ENCODE measurements at regions not wholly inside any gene's neighbourhood (a gene's known extent, or its start where the extent isn't known, plus 50 kb on each side); places are given as distances from the start of the nearest gene placed in this dataset.
"Not testable (repeated sequence)": the region's sequence is repeated elsewhere in the genome, so short reads cannot be mapped to it uniquely, and the experiment has no call there.

DNA sequence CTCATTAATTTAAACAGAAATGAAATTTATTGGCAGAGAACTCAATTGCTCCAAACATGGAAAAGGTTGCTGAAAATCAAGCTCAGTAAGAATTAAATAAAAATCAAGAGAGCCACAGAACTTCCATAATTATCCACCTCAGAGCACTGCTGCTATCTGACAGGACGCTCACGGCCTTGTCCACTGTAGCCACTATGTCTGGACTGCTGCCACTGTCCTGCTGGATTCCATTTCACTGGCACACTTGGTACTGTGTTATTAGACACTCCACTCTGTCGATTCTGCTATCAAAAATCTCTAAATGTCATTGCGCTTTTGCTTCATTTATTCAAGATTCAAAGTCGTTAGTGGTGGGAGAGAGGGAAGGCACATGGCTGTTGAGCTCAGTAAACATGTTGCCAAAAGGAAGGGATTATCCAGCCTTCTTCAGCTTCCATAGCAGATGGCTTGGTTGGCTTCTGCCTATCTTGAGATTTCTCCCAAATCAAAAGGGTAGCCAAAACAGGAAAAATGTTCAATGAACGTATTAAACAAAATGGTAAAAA lies 815.0 kb downstream of the CDH18 start:
- intact Hi-C loops (cut with micrococcal nuclease) = no loop called here

DNA sequence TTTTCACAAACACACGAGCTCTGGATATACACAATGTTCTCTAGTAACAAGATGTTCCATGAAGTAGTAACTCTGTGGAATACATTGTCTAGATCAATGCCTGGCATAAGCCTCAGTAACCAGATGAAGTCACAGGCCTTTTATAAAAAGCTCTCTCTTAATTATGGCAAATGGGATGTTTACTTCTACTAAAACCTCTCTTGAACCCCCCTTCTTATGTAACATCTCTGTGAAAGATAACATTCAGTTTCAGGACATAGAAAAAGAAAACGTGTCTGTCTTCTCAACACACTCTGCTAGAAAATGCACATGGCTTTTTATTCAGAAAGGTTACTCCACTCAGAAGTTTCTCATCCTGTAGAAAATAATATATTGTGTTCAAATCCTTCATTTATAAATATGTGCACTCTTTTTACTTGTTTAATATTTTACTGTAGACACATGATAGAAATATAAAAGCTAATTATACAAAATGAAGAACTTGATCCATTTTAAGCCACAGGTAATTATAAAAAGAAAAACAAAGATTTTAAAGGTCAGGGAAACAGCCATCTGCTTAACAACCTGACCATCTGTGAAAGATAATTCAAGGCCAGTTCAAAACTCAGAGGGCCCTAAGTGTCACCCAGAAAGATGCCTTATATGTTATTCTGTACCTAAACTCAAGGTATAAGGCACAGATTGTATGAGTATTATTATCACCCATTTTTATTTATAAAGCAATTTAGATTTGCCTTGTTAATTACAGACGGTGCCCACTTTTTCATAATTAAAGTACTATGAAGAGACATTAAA lies 812.0 kb downstream of the CDH18 start:
- intact Hi-C loops (cut with micrococcal nuclease) = no loop called here

DNA sequence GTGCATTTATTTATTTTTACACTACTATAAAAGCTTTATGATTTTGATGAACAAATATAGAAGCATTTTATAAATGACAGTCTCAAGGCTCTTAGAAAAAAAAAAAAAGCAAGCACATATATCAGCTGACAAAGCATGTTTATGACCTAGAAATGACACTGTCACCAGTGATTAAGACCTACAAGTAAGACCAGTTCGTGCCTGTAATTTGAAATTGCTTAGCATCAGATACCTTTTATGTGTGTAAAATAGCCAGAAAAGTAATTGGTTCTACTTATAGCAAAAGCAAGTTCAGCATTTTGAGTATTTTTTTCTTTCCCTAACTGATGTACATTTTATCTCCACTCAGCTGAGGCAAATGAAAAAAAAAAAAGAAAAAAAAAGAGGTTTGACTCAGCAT lies 808.4 kb downstream of the CDH18 start:
- intact Hi-C loops (cut with micrococcal nuclease) = no loop called here

DNA sequence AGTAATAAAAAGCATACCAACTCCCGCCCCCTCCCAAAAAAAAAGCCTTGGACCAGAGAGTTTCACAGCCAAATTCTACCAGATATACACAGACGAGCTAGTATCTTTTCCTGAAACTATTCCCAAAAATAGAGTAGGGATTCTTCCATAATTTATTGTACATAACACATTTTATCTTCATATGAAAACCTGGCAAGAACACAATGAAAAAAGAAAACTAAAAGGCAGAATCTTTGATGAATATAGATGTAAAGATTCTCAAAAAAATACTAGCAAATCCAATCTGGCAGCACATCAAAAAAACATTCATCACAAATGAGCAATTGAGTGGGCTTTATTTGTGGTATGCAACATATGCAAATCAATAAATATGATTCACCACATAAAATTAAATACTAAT lies 798.8 kb downstream of the CDH18 start:
- intact Hi-C loops (cut with micrococcal nuclease) = no loop called here

DNA sequence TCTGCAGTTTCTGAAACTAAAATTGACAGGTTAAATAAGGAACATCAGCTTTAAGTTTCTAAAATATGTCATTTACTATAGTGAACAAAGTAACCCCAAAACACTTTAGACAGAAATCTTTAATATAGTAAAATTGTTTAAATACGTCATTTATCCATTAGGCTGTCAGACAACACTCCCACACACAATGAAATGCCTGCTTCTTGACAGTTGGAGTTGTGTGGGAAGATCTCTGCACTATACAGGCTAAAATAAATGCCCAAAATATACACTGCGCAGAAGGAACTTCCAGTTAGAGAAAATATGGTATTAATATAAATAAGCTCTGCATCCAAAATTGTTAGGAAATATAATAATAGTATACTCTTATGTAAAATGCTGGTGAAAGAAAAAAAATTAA lies 794.4 kb downstream of the CDH18 start:
- intact Hi-C loops (cut with micrococcal nuclease) = no loop called here

DNA sequence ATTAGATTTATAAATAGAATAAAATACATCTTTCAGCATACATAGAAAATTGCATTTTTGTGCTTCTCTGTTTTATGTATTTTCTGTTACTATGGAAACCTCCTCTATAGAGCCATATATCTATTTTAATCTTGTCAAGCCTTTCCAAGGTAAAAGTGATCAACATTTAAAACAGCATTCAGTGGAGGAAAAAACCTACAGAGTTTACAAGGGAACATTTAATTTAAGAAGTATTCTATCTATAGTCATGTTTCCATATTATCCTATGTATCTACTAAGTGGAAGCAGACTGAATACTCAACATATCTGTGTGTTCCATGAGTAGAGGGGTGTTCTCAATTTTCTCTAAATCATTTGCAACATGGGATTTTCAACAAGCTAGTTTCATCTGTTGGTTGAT lies 791.4 kb downstream of the CDH18 start:
- intact Hi-C loops (cut with micrococcal nuclease) = no loop called here

DNA sequence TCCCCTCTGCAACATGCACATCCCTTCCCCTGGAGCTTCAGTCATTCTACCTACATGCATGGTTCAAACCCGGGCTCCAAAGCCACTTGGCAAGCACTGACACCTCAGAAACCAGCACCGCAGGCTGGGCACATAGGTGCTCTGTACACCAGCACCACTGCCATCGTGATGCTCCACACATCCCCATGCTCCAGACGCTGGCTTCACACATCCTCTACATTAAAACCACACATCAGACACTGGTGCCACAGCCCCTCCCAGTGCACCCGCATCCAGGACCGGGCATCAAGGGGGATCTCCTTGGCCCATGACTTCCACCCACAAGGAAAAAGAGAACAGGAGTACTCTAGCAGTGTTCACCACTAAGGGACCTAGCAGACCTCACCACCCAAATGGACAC lies 787.7 kb downstream of the CDH18 start:
- intact Hi-C loops (cut with micrococcal nuclease) = no loop called here

DNA sequence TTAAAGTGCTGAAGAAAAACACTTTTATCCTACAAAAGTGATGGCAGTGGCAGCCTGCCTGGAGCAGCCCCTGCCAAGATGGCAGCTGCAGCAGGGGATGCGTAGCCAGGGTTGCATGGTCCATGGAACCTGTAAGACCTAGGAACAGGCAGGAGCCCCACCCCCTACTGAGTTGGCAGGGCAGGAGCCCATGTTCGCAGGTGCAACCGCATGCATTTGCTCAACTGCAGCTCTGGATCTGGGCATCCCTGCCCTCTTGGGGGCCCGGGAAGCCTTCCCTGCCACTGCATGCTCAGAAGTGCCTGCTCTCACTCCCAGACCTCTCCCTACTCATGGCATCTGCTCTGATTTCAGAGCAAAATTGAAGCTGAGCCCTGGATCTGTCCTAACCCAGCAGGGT lies 779.6 kb downstream of the CDH18 start:
- intact Hi-C loops (cut with micrococcal nuclease) = no loop called here

DNA sequence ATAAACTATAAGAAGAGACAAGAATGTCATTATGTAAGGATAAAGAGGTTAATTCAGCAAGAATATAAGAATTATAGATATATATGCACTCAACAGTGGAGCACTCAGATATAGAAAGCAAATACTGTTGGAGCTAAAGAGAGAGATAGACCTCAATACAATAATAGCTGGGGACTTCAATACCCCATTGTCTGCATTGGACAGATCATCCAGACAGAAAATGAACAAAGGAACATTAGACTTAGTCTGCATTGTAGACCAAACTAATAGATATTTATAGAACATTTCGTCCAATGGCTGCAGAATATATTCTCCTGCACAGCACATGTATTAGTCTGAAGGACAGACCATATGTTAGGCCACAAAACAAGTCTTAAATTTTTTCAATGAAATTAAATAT lies 777.1 kb downstream of the CDH18 start:
- intact Hi-C loops (cut with micrococcal nuclease) = no loop called here

DNA sequence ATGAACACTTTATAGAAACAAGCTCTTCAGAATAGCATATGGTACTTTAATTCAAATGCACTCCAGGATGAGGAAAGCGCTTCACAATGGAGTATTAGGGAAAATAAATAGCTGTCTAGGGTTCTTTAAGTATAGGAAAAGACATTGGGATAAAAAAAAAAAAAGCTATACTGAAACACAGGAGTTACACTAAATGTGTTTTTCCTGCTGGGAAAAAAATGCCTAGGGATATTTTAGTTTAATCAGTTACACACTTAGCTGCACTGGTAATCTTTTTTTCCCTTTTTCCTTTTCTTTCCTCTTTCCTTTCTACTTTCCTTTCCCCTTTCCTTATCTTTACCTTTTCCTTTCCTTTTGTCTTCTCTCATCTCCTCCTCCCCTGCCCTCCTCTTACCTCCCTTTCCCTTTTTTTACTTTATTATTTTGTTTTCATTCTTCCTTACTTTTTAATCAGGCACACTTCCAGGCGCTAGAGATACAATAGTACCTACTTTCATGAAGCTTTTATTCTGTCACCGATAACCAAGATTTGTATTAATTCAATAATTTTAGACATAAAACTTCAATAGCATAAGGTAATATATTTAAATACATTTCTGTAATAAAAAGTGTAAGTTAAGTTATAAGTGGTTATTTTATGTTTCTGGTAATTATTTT lies 758.7 kb downstream of the CDH18 start:
- intact Hi-C loops (cut with micrococcal nuclease) = no loop called here

DNA sequence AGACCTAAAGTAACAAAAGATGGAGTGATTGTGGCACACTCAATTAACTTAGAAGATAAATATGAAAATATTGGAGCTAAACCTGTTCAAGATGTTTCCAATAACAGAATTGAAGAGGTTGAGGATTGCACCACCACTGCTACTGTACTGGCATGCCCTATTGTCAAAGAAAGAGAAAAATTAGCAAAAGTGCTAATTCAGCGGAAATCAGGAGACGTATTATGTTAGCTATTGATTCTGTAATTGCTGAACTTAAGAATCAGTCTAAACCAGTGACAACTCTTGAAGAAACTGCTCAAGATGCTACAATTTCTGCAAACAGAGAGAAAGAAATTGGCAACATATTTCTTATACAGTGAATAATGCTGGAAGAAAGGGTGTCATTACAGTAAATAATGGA lies 754.4 kb downstream of the CDH18 start:
- intact Hi-C loops (cut with micrococcal nuclease) = no loop called here

DNA sequence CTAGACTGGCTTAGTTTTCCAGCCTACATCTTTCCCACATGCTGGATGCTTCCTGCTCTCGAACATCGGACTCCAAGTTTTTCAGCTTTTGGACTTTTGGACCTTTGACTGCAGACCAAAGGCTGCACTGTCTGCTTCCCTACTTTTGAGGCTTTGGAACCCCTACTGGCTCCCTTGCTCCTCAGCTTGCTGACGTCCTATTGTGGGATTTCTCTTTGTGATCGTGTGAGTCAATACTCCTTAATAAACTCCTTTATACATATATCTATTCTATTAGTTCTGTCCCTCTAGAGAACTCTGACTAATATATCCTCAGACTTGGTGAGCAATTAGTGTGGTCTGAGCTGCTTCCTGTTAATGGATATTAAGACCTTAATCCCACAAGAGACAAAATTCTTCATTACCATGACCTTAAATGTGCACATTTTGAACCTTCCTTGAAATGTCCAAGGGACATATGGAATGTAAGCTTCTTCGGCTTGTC lies 752.9 kb downstream of the CDH18 start:
- intact Hi-C loops (cut with micrococcal nuclease) = no loop called here

DNA sequence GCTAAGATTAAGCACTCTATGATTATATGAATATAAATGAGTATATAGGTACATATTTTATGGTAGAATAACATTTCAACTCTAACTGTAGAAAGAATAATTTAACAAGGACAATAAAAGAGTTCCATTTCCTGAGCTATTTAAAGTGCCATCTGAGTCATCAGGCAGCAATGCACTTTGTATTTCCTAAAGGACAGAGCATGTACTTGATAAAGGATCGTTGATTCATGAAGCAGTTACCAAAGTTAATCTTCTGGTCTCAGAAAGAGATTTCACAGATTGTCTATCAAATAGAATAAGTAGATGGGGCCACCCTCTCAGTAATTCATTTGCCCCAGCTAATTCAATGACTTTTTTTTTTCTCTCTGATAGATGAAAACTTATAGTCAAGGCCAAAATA lies 747.8 kb downstream of the CDH18 start:
- intact Hi-C loops (cut with micrococcal nuclease) = no loop called here

DNA sequence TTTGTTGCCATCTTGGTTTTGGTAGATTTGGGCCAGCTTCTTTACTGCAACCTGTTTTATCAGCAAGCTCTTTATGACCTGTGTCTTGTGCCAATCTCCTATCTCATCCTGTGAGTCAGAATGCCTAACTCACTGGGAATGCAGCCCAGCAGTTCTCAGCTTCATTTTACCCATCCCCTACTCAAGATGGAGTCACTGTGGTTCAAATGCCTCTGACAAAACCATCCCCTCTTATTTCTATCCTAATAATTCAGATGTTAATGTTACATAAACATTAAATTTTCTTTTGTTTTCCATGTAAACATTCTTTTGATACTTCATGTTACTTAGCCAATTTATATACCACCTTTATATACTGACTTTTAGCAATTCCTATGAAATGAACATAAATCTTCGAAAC lies 746.3 kb downstream of the CDH18 start:
- intact Hi-C loops (cut with micrococcal nuclease) = no loop called here

DNA sequence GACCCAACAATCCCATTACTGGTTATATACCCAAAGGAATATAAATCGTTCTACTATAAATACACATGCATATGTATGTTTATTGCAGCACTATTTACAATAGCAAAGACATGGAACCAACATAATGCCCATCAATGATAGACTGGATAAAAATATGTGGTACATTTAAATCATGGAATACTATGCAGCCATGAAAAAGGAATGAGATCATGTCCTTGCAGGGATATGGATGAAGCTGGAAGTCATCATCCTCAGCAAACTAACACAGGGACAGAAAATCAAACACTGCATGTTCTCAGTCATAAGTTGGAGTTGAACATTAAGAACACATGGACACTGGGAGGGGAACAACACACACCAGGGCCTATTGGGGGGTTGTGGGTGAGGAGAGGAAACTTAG lies 741.8 kb downstream of the CDH18 start:
- intact Hi-C loops (cut with micrococcal nuclease) = not testable (repeated sequence)

DNA sequence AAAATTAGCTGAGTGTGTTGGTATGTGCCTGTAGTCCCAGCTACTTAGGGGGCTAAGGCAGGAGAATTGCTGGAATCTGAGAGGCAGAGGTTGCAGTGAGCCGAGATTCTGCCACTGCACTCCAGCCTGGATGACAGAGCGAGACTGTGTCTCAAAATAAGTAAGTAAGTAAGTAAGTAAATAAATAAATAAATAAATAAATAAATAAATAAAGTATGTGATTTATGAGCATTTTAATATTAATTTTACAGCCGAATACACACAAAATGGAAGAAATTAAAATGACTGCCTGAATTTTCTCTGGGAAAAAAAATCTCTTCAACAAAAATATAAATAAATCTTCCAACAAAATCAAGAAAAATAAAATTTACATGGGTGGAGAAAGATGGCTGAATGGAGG lies 740.7 kb downstream of the CDH18 start:
- intact Hi-C loops (cut with micrococcal nuclease) = no loop called here

DNA sequence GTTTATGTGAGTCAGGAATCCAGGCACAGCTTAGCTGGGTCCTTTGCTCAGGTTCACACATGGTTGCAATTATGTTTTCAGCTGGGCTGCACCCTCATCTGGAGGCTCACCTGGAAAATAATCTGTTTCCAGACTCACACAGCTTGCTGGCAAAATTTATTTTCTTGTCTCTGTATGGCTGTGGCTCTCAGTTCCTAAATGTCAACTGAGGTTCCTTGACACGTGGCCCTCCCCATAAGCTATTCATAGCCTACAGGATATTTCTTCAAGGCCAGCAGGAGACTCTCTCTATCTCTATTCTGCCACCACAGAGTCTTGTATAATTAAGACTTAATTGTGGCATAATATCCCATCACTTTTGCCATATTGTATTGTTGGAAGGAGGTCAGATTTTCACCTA lies 732.0 kb downstream of the CDH18 start:
- intact Hi-C loops (cut with micrococcal nuclease) = no loop called here

DNA sequence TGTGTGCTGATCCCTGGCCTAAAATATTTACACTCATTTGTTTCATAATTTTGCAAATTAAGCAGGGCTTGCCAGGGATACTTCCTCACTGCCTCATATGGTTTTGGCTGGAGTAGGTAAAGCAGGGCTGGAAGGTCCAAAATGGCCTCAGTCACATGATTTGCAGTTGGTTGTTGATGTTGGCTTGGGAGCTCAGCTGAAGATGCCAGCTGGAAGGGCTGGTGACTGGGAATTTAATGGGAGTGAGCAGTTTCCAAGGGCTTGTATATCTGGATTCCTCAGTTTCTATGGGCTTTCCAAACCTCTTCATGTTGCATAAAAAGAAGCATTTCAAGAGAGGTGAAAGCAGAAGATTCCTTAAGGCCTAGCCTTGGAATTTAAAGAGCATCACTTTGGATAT lies 729.3 kb downstream of the CDH18 start:
- intact Hi-C loops (cut with micrococcal nuclease) = no loop called here

DNA sequence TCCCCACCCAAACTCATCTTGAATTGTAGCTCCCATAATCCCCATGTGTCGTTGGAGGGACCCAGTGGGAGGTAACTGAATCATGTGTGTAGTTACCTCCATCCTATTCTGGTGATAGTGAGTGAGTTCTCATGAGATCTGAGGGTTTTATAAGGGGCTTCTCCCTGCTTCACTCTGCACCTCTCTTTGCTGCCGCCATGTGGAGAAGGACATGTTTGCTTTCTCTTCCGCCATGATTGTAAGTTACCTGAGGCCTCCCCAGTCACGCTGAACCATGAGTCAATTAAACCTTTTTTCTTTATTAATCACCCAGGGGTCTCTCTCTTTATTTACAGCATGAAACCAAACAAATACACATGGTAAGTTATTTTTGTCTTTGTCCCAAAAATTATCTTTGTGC lies 726.1 kb downstream of the CDH18 start:
- intact Hi-C loops (cut with micrococcal nuclease) = no loop called here

DNA sequence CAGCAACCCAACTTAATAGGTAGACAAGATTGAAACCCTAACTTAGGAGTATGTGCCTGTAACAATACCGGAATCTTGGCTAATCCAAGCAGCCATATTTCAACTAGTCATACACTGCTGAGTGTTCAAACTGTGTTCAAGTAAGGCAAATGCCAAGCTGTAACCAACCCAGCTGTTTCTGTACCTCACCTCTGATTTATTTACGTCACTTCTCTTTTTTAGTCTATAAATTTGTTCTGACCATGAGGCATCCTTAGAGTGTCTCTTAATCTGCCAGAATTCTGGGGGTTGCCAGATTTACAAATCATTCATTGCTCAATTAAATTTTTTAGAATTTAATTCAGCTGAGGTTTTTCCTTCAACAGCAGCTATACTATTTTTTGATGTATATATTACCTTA lies 723.2 kb downstream of the CDH18 start:
- intact Hi-C loops (cut with micrococcal nuclease) = no loop called here

DNA sequence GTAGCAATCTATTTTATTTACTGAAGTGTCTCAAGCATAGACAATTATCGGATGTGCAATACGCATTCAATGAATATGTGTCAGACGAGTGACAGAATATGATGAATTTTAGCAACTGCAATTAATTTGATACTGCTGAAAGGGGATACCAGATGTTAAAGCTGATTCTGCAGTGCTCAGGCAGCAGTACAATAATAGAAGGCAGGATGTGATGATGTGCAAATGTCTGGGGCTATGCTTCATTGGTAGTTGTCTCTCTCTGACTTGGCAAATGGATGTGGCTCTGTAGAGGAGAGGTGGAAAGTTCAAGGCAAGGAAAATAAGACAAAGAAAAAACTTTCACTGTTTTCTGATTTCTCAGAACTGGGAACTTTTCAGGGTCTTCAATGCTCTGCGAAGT lies 721.2 kb downstream of the CDH18 start:
- intact Hi-C loops (cut with micrococcal nuclease) = no loop called here

DNA sequence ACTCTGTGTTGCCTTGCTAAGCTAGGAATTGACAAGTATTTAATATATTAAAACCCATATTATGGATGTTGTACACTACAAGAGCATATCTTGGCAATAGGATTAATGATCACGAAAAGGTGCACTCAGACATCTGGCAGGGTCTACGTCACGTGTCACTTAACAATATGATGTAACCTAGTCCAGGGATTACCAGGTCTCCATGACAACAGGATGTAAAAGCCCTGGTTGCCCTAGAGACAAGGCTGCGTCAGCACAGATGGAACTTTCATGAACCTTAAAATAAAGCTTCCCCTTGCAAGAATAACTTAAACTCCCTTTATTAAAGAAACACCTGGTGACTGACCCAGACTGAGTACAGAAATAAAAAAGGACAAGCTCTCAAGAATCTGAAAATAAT lies 717.8 kb downstream of the CDH18 start:
- intact Hi-C loops (cut with micrococcal nuclease) = no loop called here

DNA sequence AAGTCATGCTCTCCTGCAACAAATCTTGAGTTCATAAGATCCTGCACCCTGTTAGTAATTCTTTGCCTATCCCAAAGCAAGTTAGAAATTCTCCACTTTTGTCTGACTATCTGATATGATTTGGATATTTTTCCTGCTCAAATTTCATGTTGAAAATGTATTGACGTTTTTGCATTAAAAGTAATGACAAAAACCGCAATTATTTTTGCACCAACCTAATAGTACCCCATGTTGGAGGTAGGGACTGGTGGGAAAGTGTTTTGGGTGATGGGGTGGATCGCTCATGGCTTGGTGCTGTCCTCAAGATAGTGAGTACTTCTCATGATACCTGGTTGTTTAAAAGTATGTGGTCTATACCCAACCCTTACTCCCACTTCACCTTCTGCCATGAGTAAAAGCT lies 713.4 kb downstream of the CDH18 start:
- intact Hi-C loops (cut with micrococcal nuclease) = no loop called here
